Transverse colon (tissue), 4 donors: ENCODE measurements at regions not wholly inside any gene's neighbourhood (a gene's known extent, or its start where the extent isn't known, plus 50 kb on each side); places are given as distances from the start of the nearest gene placed in this dataset.

Experiments
- DNase-seq: peaks from one replicate; pipeline ENCODE4 v3.0.0-alpha.2; 2019
- H3K27ac ChIP-seq, 4 donors: fragments of 200-600 bp; sonication (generic); 2 replicates each; pipeline ENCODE4 v1.5.1; 2016 to 2018; ENCODE audit warnings: inconsistent platforms in 4 of 4
- H3K27me3 ChIP-seq: fragments of 200-600 bp; sonication (generic); 2 replicates; pipeline ENCODE4 v1.5.1; 2017; ENCODE audit warnings: inconsistent platforms
- H3K36me3 ChIP-seq, 4 donors: fragments of 200-600 bp; sonication (generic); 2 replicates each; pipeline ENCODE4 v1.5.1; 2017 to 2019; ENCODE audit warnings: inconsistent platforms in 4 of 4
- H3K4me1 ChIP-seq, 4 donors: fragments of 200-600 bp; sonication (generic); 2 replicates each; pipeline ENCODE4 v1.5.1; 2017 to 2020; ENCODE audit warnings: inconsistent platforms in 4 of 4
- H3K4me3 ChIP-seq, 4 donors: fragments of 200-600 bp; sonication (generic); 1 replicate in 1 of 4; 2 replicates in 3 of 4; pipeline versions ENCODE4 v1.5.1 to v1.6.1; 2017 to 2019; ENCODE audit warnings: inconsistent platforms in 4 of 4
- H3K9me3 ChIP-seq, 2 donors: fragments of 200-600 bp; sonication (generic); 2 replicates each; pipeline ENCODE4 v1.5.1; 2017 to 2019; ENCODE audit warnings: inconsistent platforms in 2 of 2
- CTCF ChIP-seq, 5 experiments: fragments of 200-600 bp in 3 of 5; fragments of 450-650 bp in 2 of 5; sonication (generic) in 3 of 5; IDR thresholded peaks; 1 replicate in 2 of 5; 2 replicates in 3 of 5; pipeline ENCODE4 v1.5.1; 2016 to 2017; ENCODE audit warnings: antibody characterized with exemption in 5 of 5, inconsistent platforms in 3 of 5, mild to moderate bottlenecking in 2 of 5, moderate library complexity in 1 of 5
- EP300 ChIP-seq: sonication (generic); formaldehyde crosslinking; IDR thresholded peaks from one replicate; pipeline ENCODE4 v1.6.1; 2017; ENCODE audit warnings: antibody characterized with exemption, low read depth
- POLR2A ChIP-seq: fragments of 450-650 bp; IDR thresholded peaks from one replicate; pipeline ENCODE4 v1.6.1; 2016; ENCODE audit warnings: antibody characterized with exemption, mild to moderate bottlenecking, moderate library complexity
- POLR2AphosphoS5 ChIP-seq, 3 donors: sonication (generic); formaldehyde crosslinking; IDR thresholded peaks; one replicate each; pipeline ENCODE4 v1.6.1; 2016; ENCODE audit warnings: antibody characterized with exemption in 3 of 3
- WGBS, 2 donors: methylation state at CpG; one replicate each; pipeline ENCODE4 v1.1.5; 2018; ENCODE audit warnings: low coverage in 1 of 2; 5-methylcytosine and 5-hydroxymethylcytosine counted together
- in situ Hi-C, 4 donors: fragments of 200-750 bp; cut with MboI; loops; one replicate each; pipeline versions ENCODE4 v1.15.0 to v1.15.1; 2017; ENCODE audit warnings: low sequenced_read_pairs in 3 of 4, low pct_ligation_motif_present in 1 of 4, low pct_unique_long_range_greater_than_20kb in 1 of 4
- intact Hi-C: fragments of 100-400 bp; cut with DNase I; formaldehyde crosslinking; loops from one replicate; pipeline ENCODE4 v1.15.1; 2023; ENCODE audit warnings: low total_unique reads

GRCh38 chr3:103380391-103380790, 945.6 kb downstream of the ZPLD1 start:
- in situ Hi-C loops (no loop called here), intact Hi-C loops (no loop called here)
- TF ChIP-seq POLR2AphosphoS5 (IDR thresholded peaks at IDR 0.05) (no peak), CTCF (IDR thresholded peaks at IDR 0.05) (no peak), EP300 (no peak), POLR2A (no peak)
- Histone ChIP-seq H3K27me3 (no peaks in the 10 kb centered on the region), H3K36me3 (no peaks in the 10 kb centered on the region), H3K9me3 (no peaks in the 10 kb centered on the region), H3K4me1 (no peaks in the 10 kb centered on the region), H3K27ac (no peak overlapping the region), H3K4me3 (no peak overlapping the region)
- DNase-seq: no peak

GRCh38 chr3:103381296-103382079, 946.7 kb downstream of the ZPLD1 start:
- intact Hi-C loops (no loop called here), in situ Hi-C loops (no loop called here)
- H3K36me3 ChIP-seq: no peaks in the 10 kb centered on the region
- no peaks in the 10 kb centered on the region for H3K9me3 ChIP-seq
- H3K4me1 ChIP-seq: no peaks in the 10 kb centered on the region
- TF ChIP-seq EP300 (no peak), CTCF (IDR thresholded peaks at IDR 0.05) (no peak), POLR2AphosphoS5 (IDR thresholded peaks at IDR 0.05) (no peak), POLR2A (no peak)
- no peak overlapping the region for H3K4me3 ChIP-seq
- H3K27me3 ChIP-seq: no peaks in the 10 kb centered on the region
- no peak for DNase-seq
- H3K27ac ChIP-seq: no peak overlapping the region
- 51 to 56% methylated on average over 5 of the region's 5 CpGs for WGBS, 2 donors

- Histone ChIP-seq H3K27me3 (no peaks in the 10 kb centered on the region), H3K36me3 (no peaks in the 10 kb centered on the region), H3K9me3 (no peaks in the 10 kb centered on the region), H3K4me1 (no peaks in the 10 kb centered on the region), H3K4me3 (no peak overlapping the region), H3K27ac (no peak overlapping the region)
- in situ Hi-C loops (no loop called here), intact Hi-C loops (no loop called here)
- no peak for DNase-seq
- 51 to 59% methylated on average over 5 to 6 of the region's 6 CpGs for WGBS, 2 donors
- TF ChIP-seq EP300: no peak
- TF ChIP-seq CTCF (IDR thresholded peaks at IDR 0.05): no peak
- TF ChIP-seq POLR2A: no peak
- no peak for TF ChIP-seq POLR2AphosphoS5 (IDR thresholded peaks at IDR 0.05)
These were observed 951.3 kb downstream of the ZPLD1 start for GRCh38 chr3:103385961-103386656.

- Histone ChIP-seq H3K36me3 (no peaks in the 10 kb centered on the region), H3K4me3 (no peak overlapping the region), H3K4me1 (no peaks in the 10 kb centered on the region), H3K27ac (no peak overlapping the region), H3K9me3 (no peaks in the 10 kb centered on the region), H3K27me3 (no peaks in the 10 kb centered on the region)
- intact Hi-C loops: no loop called here
- 36 to 40% methylated on average over 1 to 2 of the region's 2 CpGs for WGBS, 2 donors
- in situ Hi-C loops: no loop called here
- TF ChIP-seq POLR2A (no peak), EP300 (no peak), CTCF (IDR thresholded peaks at IDR 0.05) (no peak), POLR2AphosphoS5 (IDR thresholded peaks at IDR 0.05) (no peak)
- DNase-seq: no peak
These were observed 953.4 kb downstream of the ZPLD1 start for GRCh38 chr3:103388214-103388613.
